Superior temporal gyrus (tissue), 1 donor: ENCODE measurements at regions not wholly inside any gene's neighbourhood (a gene's known extent, or its start where the extent isn't known, plus 50 kb on each side); places are given as distances from the start of the nearest gene placed in this dataset.
"Not testable (repeated sequence)": the region's sequence is repeated elsewhere in the genome, so short reads cannot be mapped to it uniquely, and the experiment has no call there.

Experiments used
- DNase-seq: peaks from one replicate; pipeline ENCODE4 v3.0.0-alpha.2; 2016; ENCODE audit errors: extremely low spot score

GRCh38 chr10:4162571-4163286 lies 377.7 kb upstream of the KLF6 start:
- no peak for DNase-seq

- DNase-seq = no peak
These were observed 374.2 kb upstream of the KLF6 start for GRCh38 chr10:4159173-4159572.

GRCh38 chr10:4154191-4154715 lies 369.2 kb upstream of the KLF6 start:
- no peak for DNase-seq

- no peak for DNase-seq
These were observed 366.5 kb upstream of the KLF6 start for GRCh38 chr10:4151466-4151865.

- DNase-seq = no peak
These were observed 365.7 kb upstream of the KLF6 start for GRCh38 chr10:4150676-4151075.

GRCh38 chr10:4149460-4149859 lies 364.5 kb upstream of the KLF6 start:
- not testable (repeated sequence) for DNase-seq

- peak; percentile 60 for DNase-seq
These were observed 362.2 kb upstream of the KLF6 start for GRCh38 chr10:4147245-4147644.

GRCh38 chr10:4144817-4145216 lies 359.8 kb upstream of the KLF6 start:
- no peak for DNase-seq

- no peak for DNase-seq
These were observed 356.5 kb upstream of the KLF6 start for GRCh38 chr10:4141471-4141870.

GRCh38 chr10:4138146-4138721 lies 353.2 kb upstream of the KLF6 start:
- no peak for DNase-seq

GRCh38 chr10:4137299-4137698 lies 352.3 kb upstream of the KLF6 start:
- no peak for DNase-seq

GRCh38 chr10:4136121-4136520 lies 351.1 kb upstream of the KLF6 start:
- no peak for DNase-seq

GRCh38 chr10:4132216-4132556 lies 347.2 kb upstream of the KLF6 start:
- DNase-seq = no peak

- DNase-seq = peak; percentile 55
These were observed 346.6 kb upstream of the KLF6 start for GRCh38 chr10:4131407-4132215.

- DNase-seq = no peak
These were observed 345.7 kb upstream of the KLF6 start for GRCh38 chr10:4130685-4131084.

- no peak for DNase-seq
These were observed 345.0 kb upstream of the KLF6 start for GRCh38 chr10:4129866-4130477.

- DNase-seq = no peak
These were observed 342.7 kb upstream of the KLF6 start for GRCh38 chr10:4127518-4128315.

GRCh38 chr10:4125776-4126175 lies 340.8 kb upstream of the KLF6 start:
- no peak for DNase-seq

- DNase-seq = no peak
These were observed 336.7 kb upstream of the KLF6 start for GRCh38 chr10:4121502-4122380.

GRCh38 chr10:4120096-4120853 lies 335.3 kb upstream of the KLF6 start:
- no peak for DNase-seq
